ENCODE measurements at regions not wholly inside any gene's neighbourhood (a gene's known extent, or its start where the extent isn't known, plus 50 kb on each side); places are given as distances from the start of the nearest gene placed in this dataset.

GRCh38 chr5:155430192-155430591 is 416.6 kb downstream of the KIF4B start:
- no peak overlapping the region for H3K4me3 ChIP-seq (ENCODE audit: low read length)
- ChIA-PET POLR2A (no interaction called here), CTCF (no interaction called here)
- TF ChIP-seq CTCF (IDR thresholded peaks at IDR 0.05) = no peak
- H3K9me3 Mint-ChIP-seq = peaks cover 12% of the 10 kb centered on the region
- H3K9me3 ChIP-seq (ENCODE audit: control insufficient read depth in 1 of 2, insufficient read depth in 1 of 2, low read length in 2 of 2) = no peaks in the 10 kb centered on the region
- H3K4me1 ChIP-seq (ENCODE audit: insufficient read depth, low read length) = no peaks in the 10 kb centered on the region
- H3K36me3 ChIP-seq (ENCODE audit: insufficient read depth, low read length) = no peaks in the 10 kb centered on the region
- ATAC-seq (ENCODE audit: poor library complexity) (no peak), DNase-seq (no peak)
- H3K27ac Mint-ChIP-seq = no peak overlapping the region
- no peaks in the 10 kb centered on the region for H3K36me3 Mint-ChIP-seq (ENCODE audit: low read depth)
- H3K4me3 Mint-ChIP-seq = no peak overlapping the region
- no peaks in the 10 kb centered on the region for H3K4me1 Mint-ChIP-seq (ENCODE audit: low read depth)
- no peak overlapping the region for H3K27ac ChIP-seq (ENCODE audit: low read depth in 1 of 2, low read length in 2 of 2)
- intact Hi-C loops (cut with DNase I, micrococcal nuclease) = no loop called here
- H3K27me3 ChIP-seq (ENCODE audit: control insufficient read depth in 1 of 2, insufficient read depth in 2 of 2, low read length in 2 of 2) = no peaks in the 10 kb centered on the region
- no peaks in the 10 kb centered on the region for H3K27me3 Mint-ChIP-seq

- H3K27ac Mint-ChIP-seq = no peak overlapping the region
- H3K27me3 ChIP-seq (ENCODE audit: control insufficient read depth in 1 of 2, insufficient read depth in 2 of 2, low read length in 2 of 2) = no peaks in the 10 kb centered on the region
- H3K9me3 ChIP-seq (ENCODE audit: control insufficient read depth in 1 of 2, insufficient read depth in 1 of 2, low read length in 2 of 2) = peaks cover 0 to 4% of the 10 kb centered on the region in 2 experiments
- no peaks in the 10 kb centered on the region for H3K36me3 Mint-ChIP-seq (ENCODE audit: low read depth)
- POLR2A ChIA-PET = no interaction called here
- no peaks in the 10 kb centered on the region for H3K4me1 ChIP-seq (ENCODE audit: insufficient read depth, low read length)
- intact Hi-C loops (cut with DNase I, micrococcal nuclease) = no loop called here
- H3K4me3 Mint-ChIP-seq = no peak overlapping the region
- no peak overlapping the region for H3K27ac ChIP-seq (ENCODE audit: low read depth in 1 of 2, low read length in 2 of 2)
- TF ChIP-seq CTCF (IDR thresholded peaks at IDR 0.05) = no peak
- CTCF ChIA-PET = no interaction called here
- DNase-seq (no peak), ATAC-seq (ENCODE audit: poor library complexity) (no peak)
- H3K36me3 ChIP-seq (ENCODE audit: insufficient read depth, low read length) = no peaks in the 10 kb centered on the region
- no peaks in the 10 kb centered on the region for H3K4me1 Mint-ChIP-seq (ENCODE audit: low read depth)
- no peaks in the 10 kb centered on the region for H3K27me3 Mint-ChIP-seq
- H3K4me3 ChIP-seq (ENCODE audit: low read length) = no peak overlapping the region
- H3K9me3 Mint-ChIP-seq = peaks cover 11% of the 10 kb centered on the region
Measured at GRCh38 chr5:155434267-155434666, 420.7 kb downstream of the KIF4B start.

DNA sequence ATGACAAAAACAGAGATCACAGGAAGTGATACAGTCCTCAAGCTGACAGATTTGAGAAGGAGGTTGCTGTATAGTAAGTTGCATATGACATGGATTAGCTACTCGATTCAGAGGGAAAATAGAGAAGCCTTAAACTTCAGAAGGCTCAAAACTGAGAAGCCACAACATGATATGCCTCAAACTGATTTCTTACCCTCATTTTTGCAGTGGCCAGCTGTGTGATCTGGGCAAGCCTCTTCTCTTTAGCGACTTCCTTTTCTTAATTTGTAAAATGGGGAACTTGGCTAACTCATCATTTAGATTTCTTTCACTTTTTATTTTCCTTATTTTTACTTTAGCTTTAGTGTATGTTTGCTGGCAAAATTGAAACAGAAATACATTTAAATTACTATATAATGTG is 421.1 kb downstream of the KIF4B start:
- Mint-ChIP-seq H3K4me3 (no peak overlapping the region), H3K36me3 (ENCODE audit: low read depth) (no peaks in the 10 kb centered on the region), H3K27me3 (no peaks in the 10 kb centered on the region), H3K27ac (no peak overlapping the region), H3K9me3 (peaks cover 11% of the 10 kb centered on the region), H3K4me1 (ENCODE audit: low read depth) (no peaks in the 10 kb centered on the region)
- TF ChIP-seq CTCF (IDR thresholded peaks at IDR 0.05) = no peak
- DNase-seq (no peak), ATAC-seq (ENCODE audit: poor library complexity) (no peak)
- intact Hi-C loops (cut with DNase I, micrococcal nuclease) = no loop called here
- H3K4me3 ChIP-seq (ENCODE audit: low read length) = no peak overlapping the region
- peaks cover 0 to 4% of the 10 kb centered on the region in 2 experiments for H3K9me3 ChIP-seq (ENCODE audit: control insufficient read depth in 1 of 2, insufficient read depth in 1 of 2, low read length in 2 of 2)
- POLR2A ChIA-PET = no interaction called here
- H3K36me3 ChIP-seq (ENCODE audit: insufficient read depth, low read length) = no peaks in the 10 kb centered on the region
- no peaks in the 10 kb centered on the region for H3K27me3 ChIP-seq (ENCODE audit: control insufficient read depth in 1 of 2, insufficient read depth in 2 of 2, low read length in 2 of 2)
- no peak overlapping the region for H3K27ac ChIP-seq (ENCODE audit: low read depth in 1 of 2, low read length in 2 of 2)
- H3K4me1 ChIP-seq (ENCODE audit: insufficient read depth, low read length) = no peaks in the 10 kb centered on the region
- CTCF ChIA-PET = no interaction called here
